PC-9 (cell line): ENCODE measurements at regions not wholly inside any gene's neighbourhood (a gene's known extent, or its start where the extent isn't known, plus 50 kb on each side); places are given as distances from the start of the nearest gene placed in this dataset.

Experiments used
- CTCF ChIP-seq: fragments of 200-600 bp; sonication (generic); conservative IDR thresholded peaks from 2 replicates; pipeline ENCODE4 v1.6.1; 2017; ENCODE audit warnings: mixed run types, antibody characterized with exemption, mild to moderate bottlenecking, moderate library complexity
- EZH2 ChIP-seq: fragments of 200-600 bp; sonication (generic); IDR thresholded peaks from 2 replicates; pipeline ENCODE4 v1.8.0; 2017; ENCODE audit warnings: antibody characterized with exemption, low read depth

- TF ChIP-seq CTCF (no peak), EZH2 (no peak)
These were observed 269.8 kb upstream of the PWP1 start for GRCh38 chr12:107415834-107416233.
